ENCODE measurements at regions not wholly inside any gene's neighbourhood (a gene's known extent, or its start where the extent isn't known, plus 50 kb on each side); places are given as distances from the start of the nearest gene placed in this dataset.

DNA sequence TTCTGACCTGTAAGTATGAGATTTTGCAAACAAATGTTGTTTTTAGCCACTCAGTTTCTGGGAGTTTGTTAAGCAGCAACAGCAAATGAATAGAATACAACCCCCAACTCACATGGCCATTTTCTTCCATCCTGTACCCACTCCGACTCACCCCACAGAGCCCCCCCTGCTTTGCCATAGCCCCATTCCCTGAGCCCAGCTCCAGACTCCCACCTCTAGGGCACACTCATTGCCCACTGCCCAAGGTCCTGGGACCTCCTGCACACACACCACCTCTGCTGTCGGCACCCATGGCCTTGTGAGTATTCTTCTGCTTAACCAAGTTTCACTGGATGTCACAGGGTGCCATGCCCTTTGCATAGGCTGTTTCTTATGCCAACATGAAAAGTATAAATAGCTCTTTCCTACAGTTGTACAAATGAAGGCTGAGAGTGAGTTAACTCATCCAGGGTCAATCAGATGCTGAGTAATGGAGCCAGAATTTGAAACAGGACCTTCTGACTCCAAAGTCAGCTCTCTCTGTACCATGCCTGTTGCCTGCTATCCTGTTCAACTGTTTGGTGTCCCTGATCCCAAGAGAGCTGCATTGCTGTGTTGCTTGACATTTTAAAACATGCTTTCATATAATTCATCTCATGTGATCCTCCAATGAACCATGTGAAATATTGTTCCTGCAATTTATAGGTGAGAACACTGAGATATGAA lies 367.8 kb upstream of the ZMIZ1 start:
- Mint-ChIP-seq H3K4me3 (ENCODE audit: unreplicated experiment) (no peak overlapping the region), H3K4me1 (ENCODE audit: low read depth, unreplicated experiment) (peaks cover 22% of the 10 kb centered on the region), H3K27ac (ENCODE audit: unreplicated experiment) (no peak overlapping the region), H3K27me3 (ENCODE audit: unreplicated experiment) (peaks cover 5% of the 10 kb centered on the region), H3K36me3 (ENCODE audit: unreplicated experiment) (no peaks in the 10 kb centered on the region), H3K9me3 (ENCODE audit: unreplicated experiment) (peaks cover 4% of the 10 kb centered on the region)
- no peak for TF ChIP-seq CTCF (IDR thresholded peaks at IDR 0.05; ENCODE audit: partially characterized antibody, unreplicated experiment)
- DNase-seq, result no peak

GRCh38 chr10:78702186-78702585 lies 366.6 kb upstream of the ZMIZ1 start:
- H3K27me3 Mint-ChIP-seq (ENCODE audit: unreplicated experiment), result peaks cover 2% of the 10 kb centered on the region
- H3K9me3 Mint-ChIP-seq (ENCODE audit: unreplicated experiment), result peaks cover 4% of the 10 kb centered on the region
- TF ChIP-seq CTCF (IDR thresholded peaks at IDR 0.05; ENCODE audit: partially characterized antibody, unreplicated experiment), result no peak
- no peak overlapping the region for H3K4me3 Mint-ChIP-seq (ENCODE audit: unreplicated experiment)
- H3K4me1 Mint-ChIP-seq (ENCODE audit: low read depth, unreplicated experiment), result peaks cover 22% of the 10 kb centered on the region
- DNase-seq, result no peak
- no peaks in the 10 kb centered on the region for H3K36me3 Mint-ChIP-seq (ENCODE audit: unreplicated experiment)
- no peak overlapping the region for H3K27ac Mint-ChIP-seq (ENCODE audit: unreplicated experiment)

- H3K9me3 Mint-ChIP-seq (ENCODE audit: unreplicated experiment), result peaks cover 4% of the 10 kb centered on the region
- H3K36me3 Mint-ChIP-seq (ENCODE audit: unreplicated experiment), result no peaks in the 10 kb centered on the region
- H3K27ac Mint-ChIP-seq (ENCODE audit: unreplicated experiment), result no peak overlapping the region
- H3K4me3 Mint-ChIP-seq (ENCODE audit: unreplicated experiment), result no peak overlapping the region
- H3K27me3 Mint-ChIP-seq (ENCODE audit: unreplicated experiment), result peaks cover 2% of the 10 kb centered on the region
- peaks cover 22% of the 10 kb centered on the region for H3K4me1 Mint-ChIP-seq (ENCODE audit: low read depth, unreplicated experiment)
- TF ChIP-seq CTCF (IDR thresholded peaks at IDR 0.05; ENCODE audit: partially characterized antibody, unreplicated experiment), result no peak
- no peak for DNase-seq
These were observed 365.9 kb upstream of the ZMIZ1 start for GRCh38 chr10:78702876-78703275.

- H3K27ac Mint-ChIP-seq (ENCODE audit: unreplicated experiment), result no peak overlapping the region
- DNase-seq, result peak; percentile 59
- H3K4me3 Mint-ChIP-seq (ENCODE audit: unreplicated experiment), result peak overlapping the region; percentile 5
- H3K4me1 Mint-ChIP-seq (ENCODE audit: low read depth, unreplicated experiment), result peaks cover 22% of the 10 kb centered on the region
- H3K36me3 Mint-ChIP-seq (ENCODE audit: unreplicated experiment), result no peaks in the 10 kb centered on the region
- TF ChIP-seq CTCF (IDR thresholded peaks at IDR 0.05; ENCODE audit: partially characterized antibody, unreplicated experiment), result no peak
- H3K27me3 Mint-ChIP-seq (ENCODE audit: unreplicated experiment), result peaks cover 2% of the 10 kb centered on the region
- H3K9me3 Mint-ChIP-seq (ENCODE audit: unreplicated experiment), result peaks cover 6% of the 10 kb centered on the region
These were observed 365.2 kb upstream of the ZMIZ1 start for GRCh38 chr10:78703593-78703992.

DNA sequence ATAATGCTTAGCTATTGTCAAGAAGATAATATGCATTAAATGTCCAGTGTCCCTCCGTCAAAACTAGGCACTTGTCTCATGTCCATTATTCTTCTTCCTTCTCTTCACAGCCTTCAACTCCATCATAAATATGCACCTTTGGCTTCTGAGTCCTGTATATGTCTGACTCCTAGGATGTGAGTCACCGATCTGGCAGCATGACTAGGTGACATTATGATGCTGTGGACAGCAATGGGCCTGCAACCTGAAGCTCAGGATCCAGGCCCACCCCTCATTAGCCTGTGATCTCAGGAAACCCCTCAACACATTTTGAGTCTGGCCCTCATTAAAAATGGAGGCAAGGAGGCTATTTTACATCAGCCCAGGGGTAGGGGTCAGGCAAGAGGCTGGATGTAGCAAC lies 362.5 kb upstream of the ZMIZ1 start:
- no peak for DNase-seq
- H3K9me3 Mint-ChIP-seq (ENCODE audit: unreplicated experiment), result peaks cover 7% of the 10 kb centered on the region
- no peak for TF ChIP-seq CTCF (IDR thresholded peaks at IDR 0.05; ENCODE audit: partially characterized antibody, unreplicated experiment)

More for the DNA sequence above, 362.5 kb upstream of the ZMIZ1 start:
- H3K4me3 Mint-ChIP-seq (ENCODE audit: unreplicated experiment), result no peak overlapping the region
- H3K27me3 Mint-ChIP-seq (ENCODE audit: unreplicated experiment), result peaks cover 2% of the 10 kb centered on the region
- H3K36me3 Mint-ChIP-seq (ENCODE audit: unreplicated experiment), result peaks cover 5% of the 10 kb centered on the region
- H3K27ac Mint-ChIP-seq (ENCODE audit: unreplicated experiment), result no peak overlapping the region
- peaks cover 9% of the 10 kb centered on the region for H3K4me1 Mint-ChIP-seq (ENCODE audit: low read depth, unreplicated experiment)
